ENCODE measurements at regions not wholly inside any gene's neighbourhood (a gene's known extent, or its start where the extent isn't known, plus 50 kb on each side); places are given as distances from the start of the nearest gene placed in this dataset.

GRCh38 chr18:30859036-30859435, 183.5 kb downstream of the DSC3 start:
- TF ChIP-seq PCBP2 (optimal IDR thresholded peaks at IDR 0.05; ENCODE audit: low read depth, low read length, poor library complexity, severe bottlenecking) (no peak), THAP7 (CRISPR knock-in tag; IDR thresholded peaks at IDR 0.05) (no peak), TAF1 (CRISPR knock-in tag; IDR thresholded peaks at IDR 0.05) (no peak), ZNF264 (CRISPR knock-in tag; IDR thresholded peaks at IDR 0.05) (no peak), ETV6 (CRISPR knock-in tag; conservative IDR thresholded peaks at IDR 0.05) (no peak), HOXA7 (CRISPR knock-in tag; IDR thresholded peaks at IDR 0.05) (no peak), FOXM1 (CRISPR knock-in tag; IDR thresholded peaks at IDR 0.05) (no peak), ZNF619 (CRISPR knock-in tag; IDR thresholded peaks at IDR 0.05) (no peak), STAG1 (CRISPR knock-in tag; IDR thresholded peaks at IDR 0.05) (no peak), GATAD1 (CRISPR knock-in tag; IDR thresholded peaks at IDR 0.05) (no peak)
- TF ChIP-seq, protein P1, sequence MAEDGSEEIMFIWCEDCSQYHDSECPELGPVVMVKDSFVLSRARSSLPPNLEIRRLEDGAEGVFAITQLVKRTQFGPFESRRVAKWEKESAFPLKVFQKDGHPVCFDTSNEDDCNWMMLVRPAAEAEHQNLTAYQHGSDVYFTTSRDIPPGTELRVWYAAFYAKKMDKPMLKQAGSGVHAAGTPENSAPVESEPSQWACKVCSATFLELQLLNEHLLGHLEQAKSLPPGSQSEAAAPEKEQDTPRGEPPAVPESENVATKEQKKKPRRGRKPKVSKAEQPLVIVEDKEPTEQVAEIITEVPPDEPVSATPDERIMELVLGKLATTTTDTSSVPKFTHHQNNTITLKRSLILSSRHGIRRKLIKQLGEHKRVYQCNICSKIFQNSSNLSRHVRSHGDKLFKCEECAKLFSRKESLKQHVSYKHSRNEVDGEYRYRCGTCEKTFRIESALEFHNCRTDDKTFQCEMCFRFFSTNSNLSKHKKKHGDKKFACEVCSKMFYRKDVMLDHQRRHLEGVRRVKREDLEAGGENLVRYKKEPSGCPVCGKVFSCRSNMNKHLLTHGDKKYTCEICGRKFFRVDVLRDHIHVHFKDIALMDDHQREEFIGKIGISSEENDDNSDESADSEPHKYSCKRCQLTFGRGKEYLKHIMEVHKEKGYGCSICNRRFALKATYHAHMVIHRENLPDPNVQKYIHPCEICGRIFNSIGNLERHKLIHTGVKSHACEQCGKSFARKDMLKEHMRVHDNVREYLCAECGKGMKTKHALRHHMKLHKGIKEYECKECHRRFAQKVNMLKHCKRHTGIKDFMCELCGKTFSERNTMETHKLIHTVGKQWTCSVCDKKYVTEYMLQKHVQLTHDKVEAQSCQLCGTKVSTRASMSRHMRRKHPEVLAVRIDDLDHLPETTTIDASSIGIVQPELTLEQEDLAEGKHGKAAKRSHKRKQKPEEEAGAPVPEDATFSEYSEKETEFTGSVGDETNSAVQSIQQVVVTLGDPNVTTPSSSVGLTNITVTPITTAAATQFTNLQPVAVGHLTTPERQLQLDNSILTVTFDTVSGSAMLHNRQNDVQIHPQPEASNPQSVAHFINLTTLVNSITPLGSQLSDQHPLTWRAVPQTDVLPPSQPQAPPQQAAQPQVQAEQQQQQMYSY (CRISPR knock-in tag; IDR thresholded peaks at IDR 0.05): no peak
- TF ChIP-seq, protein P2, sequence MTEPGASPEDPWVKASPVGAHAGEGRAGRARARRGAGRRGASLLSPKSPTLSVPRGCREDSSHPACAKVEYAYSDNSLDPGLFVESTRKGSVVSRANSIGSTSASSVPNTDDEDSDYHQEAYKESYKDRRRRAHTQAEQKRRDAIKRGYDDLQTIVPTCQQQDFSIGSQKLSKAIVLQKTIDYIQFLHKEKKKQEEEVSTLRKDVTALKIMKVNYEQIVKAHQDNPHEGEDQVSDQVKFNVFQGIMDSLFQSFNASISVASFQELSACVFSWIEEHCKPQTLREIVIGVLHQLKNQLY (CRISPR knock-in tag; IDR thresholded peaks at IDR 0.05): no peak
- TF ChIP-seq, protein P3, sequence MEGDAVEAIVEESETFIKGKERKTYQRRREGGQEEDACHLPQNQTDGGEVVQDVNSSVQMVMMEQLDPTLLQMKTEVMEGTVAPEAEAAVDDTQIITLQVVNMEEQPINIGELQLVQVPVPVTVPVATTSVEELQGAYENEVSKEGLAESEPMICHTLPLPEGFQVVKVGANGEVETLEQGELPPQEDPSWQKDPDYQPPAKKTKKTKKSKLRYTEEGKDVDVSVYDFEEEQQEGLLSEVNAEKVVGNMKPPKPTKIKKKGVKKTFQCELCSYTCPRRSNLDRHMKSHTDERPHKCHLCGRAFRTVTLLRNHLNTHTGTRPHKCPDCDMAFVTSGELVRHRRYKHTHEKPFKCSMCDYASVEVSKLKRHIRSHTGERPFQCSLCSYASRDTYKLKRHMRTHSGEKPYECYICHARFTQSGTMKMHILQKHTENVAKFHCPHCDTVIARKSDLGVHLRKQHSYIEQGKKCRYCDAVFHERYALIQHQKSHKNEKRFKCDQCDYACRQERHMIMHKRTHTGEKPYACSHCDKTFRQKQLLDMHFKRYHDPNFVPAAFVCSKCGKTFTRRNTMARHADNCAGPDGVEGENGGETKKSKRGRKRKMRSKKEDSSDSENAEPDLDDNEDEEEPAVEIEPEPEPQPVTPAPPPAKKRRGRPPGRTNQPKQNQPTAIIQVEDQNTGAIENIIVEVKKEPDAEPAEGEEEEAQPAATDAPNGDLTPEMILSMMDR (CRISPR knock-in tag; IDR thresholded peaks at IDR 0.05): no peak
- TF ChIP-seq, protein P4, sequence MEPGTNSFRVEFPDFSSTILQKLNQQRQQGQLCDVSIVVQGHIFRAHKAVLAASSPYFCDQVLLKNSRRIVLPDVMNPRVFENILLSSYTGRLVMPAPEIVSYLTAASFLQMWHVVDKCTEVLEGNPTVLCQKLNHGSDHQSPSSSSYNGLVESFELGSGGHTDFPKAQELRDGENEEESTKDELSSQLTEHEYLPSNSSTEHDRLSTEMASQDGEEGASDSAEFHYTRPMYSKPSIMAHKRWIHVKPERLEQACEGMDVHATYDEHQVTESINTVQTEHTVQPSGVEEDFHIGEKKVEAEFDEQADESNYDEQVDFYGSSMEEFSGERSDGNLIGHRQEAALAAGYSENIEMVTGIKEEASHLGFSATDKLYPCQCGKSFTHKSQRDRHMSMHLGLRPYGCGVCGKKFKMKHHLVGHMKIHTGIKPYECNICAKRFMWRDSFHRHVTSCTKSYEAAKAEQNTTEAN (CRISPR knock-in tag; conservative IDR thresholded peaks at IDR 0.05): no peak
